DOHH2 (cell line): ENCODE measurements at regions not wholly inside any gene's neighbourhood (a gene's known extent, or its start where the extent isn't known, plus 50 kb on each side); places are given as distances from the start of the nearest gene placed in this dataset.

Source experiments
- EZH2phosphoT487 ChIP-seq: fragments of 200-600 bp; sonication (generic); IDR thresholded peaks from 2 replicates; pipeline ENCODE4 v1.6.1; 2017; ENCODE audit warnings: borderline replicate concordance, mild to moderate bottlenecking, antibody characterized with exemption, low read length, moderate library complexity, mixed read lengths
- TF ChIP-seq, protein P1 (sequence below): fragments of 200-600 bp; sonication (generic); IDR thresholded peaks from one replicate; pipeline ENCODE4 v1.5.1; 2014; ENCODE audit warnings: antibody characterized with exemption, mild to moderate bottlenecking, low read depth, low read length; ENCODE audit not compliant: poor library complexity, severe bottlenecking

DNA sequence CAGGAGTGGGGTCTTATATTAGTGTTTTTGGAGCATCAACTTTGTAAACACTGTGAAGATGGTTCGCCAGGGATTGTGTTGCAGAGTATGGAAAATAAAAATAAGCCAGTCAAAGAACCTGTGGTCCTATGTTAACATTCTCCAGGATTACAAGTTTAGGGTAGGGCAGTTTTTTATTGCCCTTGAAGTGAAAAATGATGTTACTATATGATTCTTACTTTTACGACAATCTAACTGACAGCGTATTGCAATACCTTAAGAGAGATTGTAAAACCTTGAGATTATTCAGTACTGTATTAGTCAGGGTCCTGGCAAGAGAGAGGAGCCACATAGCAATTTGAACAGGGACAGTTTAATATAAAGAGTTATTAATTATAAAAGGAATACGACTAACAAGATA is 144.7 kb upstream of the ZNF608 start:
- TF ChIP-seq EZH2phosphoT487 = no peak
- TF ChIP-seq, protein P1, sequence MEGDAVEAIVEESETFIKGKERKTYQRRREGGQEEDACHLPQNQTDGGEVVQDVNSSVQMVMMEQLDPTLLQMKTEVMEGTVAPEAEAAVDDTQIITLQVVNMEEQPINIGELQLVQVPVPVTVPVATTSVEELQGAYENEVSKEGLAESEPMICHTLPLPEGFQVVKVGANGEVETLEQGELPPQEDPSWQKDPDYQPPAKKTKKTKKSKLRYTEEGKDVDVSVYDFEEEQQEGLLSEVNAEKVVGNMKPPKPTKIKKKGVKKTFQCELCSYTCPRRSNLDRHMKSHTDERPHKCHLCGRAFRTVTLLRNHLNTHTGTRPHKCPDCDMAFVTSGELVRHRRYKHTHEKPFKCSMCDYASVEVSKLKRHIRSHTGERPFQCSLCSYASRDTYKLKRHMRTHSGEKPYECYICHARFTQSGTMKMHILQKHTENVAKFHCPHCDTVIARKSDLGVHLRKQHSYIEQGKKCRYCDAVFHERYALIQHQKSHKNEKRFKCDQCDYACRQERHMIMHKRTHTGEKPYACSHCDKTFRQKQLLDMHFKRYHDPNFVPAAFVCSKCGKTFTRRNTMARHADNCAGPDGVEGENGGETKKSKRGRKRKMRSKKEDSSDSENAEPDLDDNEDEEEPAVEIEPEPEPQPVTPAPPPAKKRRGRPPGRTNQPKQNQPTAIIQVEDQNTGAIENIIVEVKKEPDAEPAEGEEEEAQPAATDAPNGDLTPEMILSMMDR = no peak
